Tongue (tissue), 1 donor: ENCODE measurements at regions not wholly inside any gene's neighbourhood (a gene's known extent, or its start where the extent isn't known, plus 50 kb on each side); places are given as distances from the start of the nearest gene placed in this dataset.
A peak's percentile ranks its signal among the peaks of the same experiment; 100 is the strongest.
"Not testable (repeated sequence)": the region's sequence is repeated elsewhere in the genome, so short reads cannot be mapped to it uniquely, and the experiment has no call there.

Experiments used
- DNase-seq: peaks from one replicate; pipeline ENCODE4 v3.0.0-alpha.2; 2015

DNA sequence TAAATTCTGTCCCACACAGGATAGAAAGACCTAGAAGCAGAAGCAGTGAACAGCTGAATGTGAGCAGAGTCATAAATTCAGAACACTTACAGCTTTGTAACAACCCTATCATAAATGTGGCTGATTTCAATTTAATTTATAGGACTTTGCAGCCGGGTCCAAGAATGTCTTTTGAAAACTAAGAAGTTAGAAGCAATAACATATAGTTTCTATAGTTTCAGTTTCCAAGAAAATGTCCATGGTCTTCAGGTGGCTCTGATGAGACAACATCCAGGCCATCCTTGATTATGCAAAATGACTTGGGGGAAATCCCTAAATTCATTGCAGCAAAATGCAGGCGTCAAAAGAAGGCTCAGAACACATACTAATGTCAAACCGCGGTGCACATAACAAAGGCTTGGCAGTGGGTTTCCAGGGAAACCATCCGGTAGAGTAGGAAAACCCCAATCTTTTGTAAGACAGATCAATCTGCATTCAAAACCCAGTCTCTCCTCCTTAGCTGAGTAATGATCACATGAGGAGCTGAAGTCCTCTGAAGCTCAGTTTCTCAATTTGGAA lies 442.2 kb upstream of the ID2 start:
- no peak for DNase-seq

DNA sequence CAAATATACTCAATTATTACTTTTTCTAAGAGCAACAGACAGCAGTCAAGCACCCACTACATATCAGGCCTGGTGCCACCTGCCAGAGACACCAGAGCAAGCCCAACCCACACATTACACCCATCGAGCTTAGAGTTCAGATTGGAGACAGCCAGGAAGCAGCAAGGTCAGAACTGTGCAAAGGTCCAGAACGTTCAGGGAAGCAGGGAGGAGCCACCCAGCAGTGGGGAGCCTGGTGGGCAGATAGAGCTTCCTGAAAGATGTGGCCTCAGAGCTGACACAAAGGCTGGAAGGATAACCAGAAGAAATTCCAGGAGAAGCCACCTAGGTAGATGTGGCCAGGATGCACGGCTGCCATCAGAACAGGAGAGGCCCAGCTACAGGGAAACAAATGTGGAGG lies 440.5 kb upstream of the ID2 start:
- DNase-seq = no peak

GRCh38 chr2:8242739-8243138 lies 439.1 kb upstream of the ID2 start:
- no peak for DNase-seq

DNA sequence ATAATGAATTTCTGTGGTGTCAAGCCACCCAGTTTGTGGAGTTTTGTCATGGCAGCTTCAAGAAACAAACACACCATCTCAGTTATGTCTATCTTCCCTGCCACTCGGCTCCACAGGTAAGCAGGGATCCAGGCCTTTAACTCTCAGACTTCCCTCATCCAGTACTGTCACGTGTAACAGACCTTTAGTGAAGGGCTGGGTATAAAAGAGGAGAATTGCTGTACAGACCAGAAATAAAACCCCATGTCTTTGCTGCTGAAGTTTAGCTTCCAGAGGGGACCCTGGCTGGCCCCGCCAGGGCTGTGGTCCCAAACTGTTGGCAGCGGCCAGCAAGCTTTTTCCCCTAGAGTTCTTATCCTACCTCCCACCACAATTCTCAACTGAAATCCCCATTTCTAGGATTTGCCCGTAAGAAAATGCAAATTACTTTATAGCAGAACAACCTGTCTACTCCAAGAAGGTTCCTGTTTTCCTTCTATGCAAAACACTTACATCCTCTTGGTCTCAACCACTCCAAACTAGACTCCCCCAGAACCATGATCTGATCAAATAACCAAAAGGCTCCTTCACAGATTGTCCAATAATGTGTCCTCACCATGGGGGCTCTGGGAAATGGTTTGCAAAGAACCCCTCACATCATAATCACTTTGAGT lies 438.0 kb upstream of the ID2 start:
- no peak for DNase-seq

DNA sequence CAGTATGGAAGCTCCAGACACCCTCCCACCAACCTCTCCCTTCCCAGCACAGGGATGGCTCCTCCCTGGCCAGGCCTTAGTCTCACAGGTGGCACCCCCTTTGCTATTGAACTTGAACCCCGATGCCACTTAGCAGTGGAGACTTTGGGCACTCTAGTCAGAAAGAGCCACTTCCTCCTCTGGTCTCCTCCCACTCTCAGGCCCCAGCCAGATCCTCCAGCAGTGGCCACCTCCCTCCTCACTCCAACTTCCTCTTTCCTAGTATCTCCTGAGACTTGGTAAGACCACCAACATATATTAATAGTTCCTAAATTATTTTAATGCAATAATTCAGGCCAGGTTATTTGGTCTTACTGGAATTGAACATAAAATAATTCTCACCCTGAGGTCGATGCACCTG lies 437.2 kb upstream of the ID2 start:
- DNase-seq = no peak

- DNase-seq = no peak
Measured at GRCh38 chr2:8246137-8246536, 435.7 kb upstream of the ID2 start.

DNA sequence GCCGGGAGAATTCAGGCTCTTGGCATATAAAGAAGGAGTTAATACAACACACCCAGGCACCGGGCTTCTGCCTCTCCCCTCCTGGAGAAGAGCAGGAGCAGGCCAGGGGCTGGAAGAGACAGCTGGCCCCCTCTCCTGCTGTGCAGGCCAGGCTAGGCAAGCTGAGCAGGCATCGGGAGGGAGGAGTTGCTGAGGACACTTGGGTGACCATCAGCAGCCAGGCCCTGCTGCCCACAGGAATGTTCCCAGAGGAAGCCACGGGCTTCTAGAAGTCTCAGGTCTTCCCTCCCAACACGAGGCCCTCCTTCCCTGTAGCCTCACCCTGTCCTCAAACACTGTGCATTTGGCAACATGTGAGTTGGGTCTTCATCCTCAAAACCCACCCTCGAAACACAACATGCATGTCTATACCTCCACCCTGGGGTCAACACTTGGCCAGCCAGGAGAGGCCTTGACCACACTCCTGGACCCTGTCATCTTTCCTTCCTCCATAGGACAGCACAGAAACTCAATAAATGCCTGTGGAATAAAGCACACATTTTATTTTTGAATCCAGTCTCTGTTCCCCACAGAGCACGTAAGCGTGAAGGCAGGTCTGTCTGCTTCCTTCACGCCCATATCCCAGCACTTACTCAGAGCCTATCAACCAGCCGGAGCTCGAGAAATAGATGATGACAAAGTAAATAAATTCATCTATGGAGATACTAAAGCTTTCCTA lies 433.8 kb upstream of the ID2 start:
- DNase-seq = no peak

- DNase-seq = no peak
Measured at GRCh38 chr2:8248623-8248957, 433.3 kb upstream of the ID2 start.

DNA sequence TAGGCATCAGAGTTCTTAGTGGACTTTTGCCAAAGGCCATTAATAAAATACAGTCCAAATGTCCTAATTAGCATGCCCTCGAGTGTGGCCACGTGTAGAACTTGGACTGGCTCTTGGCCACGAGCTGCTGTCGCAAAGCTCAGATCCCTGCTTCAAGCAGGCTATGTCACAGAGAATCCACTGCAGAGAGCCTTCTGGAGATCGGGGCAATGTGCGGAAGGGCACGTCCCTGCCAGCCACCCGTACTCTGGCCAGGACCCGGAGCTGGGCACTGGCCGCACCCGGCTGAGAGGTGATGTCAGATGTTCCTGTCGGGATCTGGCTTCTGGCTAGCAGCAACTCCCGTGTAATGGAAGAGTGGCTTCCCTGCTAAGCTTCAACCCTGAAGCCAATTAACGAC lies 432.7 kb upstream of the ID2 start:
- DNase-seq = no peak

DNA sequence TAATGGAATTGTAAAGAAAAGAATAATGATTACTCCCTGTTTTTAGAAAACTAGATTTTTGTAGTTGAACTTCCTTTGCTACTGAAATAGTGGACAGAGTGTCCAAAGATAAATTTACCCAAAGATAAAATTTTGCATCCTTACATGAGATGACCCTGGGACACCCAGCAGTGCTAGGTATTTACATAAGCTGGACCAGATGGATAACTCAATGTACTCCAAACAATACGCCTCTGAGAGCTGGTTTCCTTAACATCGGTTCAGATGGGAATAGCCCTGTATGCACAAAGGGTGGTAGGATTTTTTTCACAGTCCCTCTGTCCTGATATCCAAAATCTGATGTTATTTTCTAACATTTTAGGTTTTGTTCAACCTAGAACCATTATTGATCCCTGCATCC lies 432.1 kb upstream of the ID2 start:
- no peak for DNase-seq

- DNase-seq = not testable (repeated sequence)
Measured at GRCh38 chr2:8250290-8250689, 431.6 kb upstream of the ID2 start.

DNA sequence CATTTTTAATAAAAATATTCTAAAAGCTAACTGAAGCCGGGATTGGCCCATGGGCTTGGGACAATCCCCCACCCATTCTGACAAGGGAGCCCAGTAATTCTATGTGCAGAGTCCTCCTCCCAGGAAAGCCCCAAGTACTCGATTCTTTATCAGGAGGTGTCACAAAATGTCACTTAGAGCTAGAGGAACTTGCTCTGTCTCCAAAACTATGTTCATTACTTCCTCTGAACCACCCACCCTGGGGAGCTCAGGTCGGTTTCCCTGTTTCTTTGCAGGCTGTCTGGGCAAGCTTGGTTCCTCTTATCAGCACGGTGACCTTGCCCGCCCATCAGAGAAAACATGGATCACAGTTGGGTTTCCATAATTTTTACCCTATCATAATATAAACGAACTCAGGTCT lies 430.6 kb upstream of the ID2 start:
- no peak for DNase-seq

- no peak for DNase-seq
Measured at GRCh38 chr2:8251856-8252255, 430.0 kb upstream of the ID2 start.

- DNase-seq = peak; percentile 51
Measured at GRCh38 chr2:8252997-8253694, 428.7 kb upstream of the ID2 start.

- DNase-seq = no peak
Measured at GRCh38 chr2:8253781-8254180, 428.1 kb upstream of the ID2 start.

DNA sequence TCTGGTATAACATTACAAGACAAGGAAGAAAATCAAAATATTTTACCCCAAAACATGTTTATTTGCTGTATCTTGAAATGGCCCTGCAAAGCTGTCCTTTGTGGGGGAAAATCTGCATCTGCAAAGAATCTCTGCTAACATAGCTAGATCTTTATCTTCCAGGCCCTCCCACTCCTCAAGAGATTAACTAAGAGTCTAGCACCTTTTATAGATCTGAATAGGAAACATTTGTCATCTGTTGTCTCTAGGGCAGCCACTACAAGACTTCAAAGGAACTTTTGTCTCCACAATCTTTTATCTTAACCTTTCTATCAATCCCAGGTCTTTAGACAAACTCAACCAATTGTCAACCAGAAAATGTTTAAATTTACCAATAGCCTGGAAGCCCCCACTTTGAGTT lies 427.6 kb upstream of the ID2 start:
- DNase-seq = not testable (repeated sequence)

DNA sequence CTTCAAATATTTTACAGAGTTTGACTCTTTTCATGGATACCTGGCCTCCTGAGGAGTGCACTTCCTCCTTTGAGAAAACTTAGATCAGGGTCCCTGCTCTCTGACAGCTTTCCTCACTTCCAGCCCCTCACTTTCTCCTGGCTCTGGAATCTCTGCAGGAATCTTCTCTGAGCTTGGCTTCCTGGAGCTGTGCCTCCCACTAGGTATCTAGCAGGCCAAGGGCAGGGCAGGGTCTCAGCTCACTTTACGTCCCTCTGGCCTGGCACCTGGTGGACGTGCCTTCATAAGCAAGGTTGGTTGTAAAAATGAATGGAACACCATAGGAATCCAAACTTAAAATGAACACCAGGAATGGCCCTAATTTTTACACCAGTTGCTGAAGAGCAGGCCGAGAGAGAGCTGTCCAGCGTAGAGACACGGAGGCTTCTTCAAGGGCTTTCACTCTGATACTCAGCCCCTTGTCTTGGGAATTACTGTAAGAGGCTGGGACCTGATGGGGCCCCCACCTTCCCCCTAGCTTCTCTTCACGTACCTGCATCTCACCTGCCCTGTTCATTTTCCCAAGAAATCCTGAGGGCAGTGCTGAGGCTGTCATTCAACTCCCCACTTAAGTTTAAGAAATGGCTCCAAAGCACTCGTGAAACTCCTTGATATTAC lies 426.9 kb upstream of the ID2 start:
- DNase-seq = no peak

DNA sequence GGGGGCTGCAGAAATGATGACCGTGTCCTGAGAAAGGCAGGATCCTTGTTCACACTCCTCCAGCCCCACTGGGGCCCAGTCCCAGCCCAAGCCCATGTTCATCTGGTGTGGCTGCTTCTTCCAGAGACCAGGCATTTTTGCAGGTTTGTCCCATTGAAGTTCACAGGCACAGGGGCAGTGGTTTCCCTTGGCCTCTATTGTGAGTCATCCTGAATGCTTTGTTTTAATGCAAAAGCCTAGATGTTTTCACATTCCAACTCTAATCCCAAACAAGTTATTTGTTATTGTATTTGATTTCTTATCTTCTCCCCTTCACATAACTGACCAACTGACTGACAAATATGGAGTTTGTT lies 426.4 kb upstream of the ID2 start:
- no peak for DNase-seq

GRCh38 chr2:8256905-8257304 lies 425.0 kb upstream of the ID2 start:
- DNase-seq = no peak

GRCh38 chr2:8257502-8257901 lies 424.4 kb upstream of the ID2 start:
- DNase-seq = no peak

GRCh38 chr2:8258406-8258805 lies 423.4 kb upstream of the ID2 start:
- no peak for DNase-seq

- peak; percentile 43 for DNase-seq
Measured at GRCh38 chr2:8259106-8259840, 422.6 kb upstream of the ID2 start.

- no peak for DNase-seq
Measured at GRCh38 chr2:8259841-8260178, 422.0 kb upstream of the ID2 start.
